HepG2 (cell line): ENCODE measurements at regions not wholly inside any gene's neighbourhood (a gene's known extent, or its start where the extent isn't known, plus 50 kb on each side); places are given as distances from the start of the nearest gene placed in this dataset.

Source experiments
- ATF5 ChIP-seq: sonication (generic); formaldehyde crosslinking; IDR thresholded peaks from 2 replicates; pipeline ENCODE4 v1.4.0; 2020; ENCODE audit warnings: mild to moderate bottlenecking, low read depth, missing genetic modification reagents
- NONO ChIP-seq, 2 experiments: fragments of 450-650 bp in 1 of 2; sonication (generic) in 1 of 2; formaldehyde crosslinking in 1 of 2; IDR thresholded peaks in 1 of 2; conservative IDR thresholded peaks in 1 of 2; 2 replicates each; pipeline versions ENCODE4 v1.6.1 to v1.8.0; 2017 to 2022; ENCODE audit warnings: mild to moderate bottlenecking in 1 of 2, missing genetic modification reagents in 1 of 2, moderate library complexity in 1 of 2
- USF2 ChIP-seq, 2 experiments: sonication (generic) in 1 of 2; formaldehyde crosslinking in 1 of 2; IDR thresholded peaks; 2 replicates each; pipeline versions ENCODE4 v1.5.1 to v1.6.1; 2011 to 2020; ENCODE audit warnings: borderline replicate concordance in 1 of 2, low read depth in 1 of 2, low read length in 1 of 2, mild to moderate bottlenecking in 1 of 2, missing genetic modification reagents in 1 of 2, moderate library complexity in 1 of 2
- ZHX2 ChIP-seq, 2 experiments: sonication (generic) in 1 of 2; formaldehyde crosslinking in 1 of 2; IDR thresholded peaks; 2 replicates each; pipeline versions ENCODE4 v1.6.1 to v1.9.0; 2014 to 2022; ENCODE audit warnings: antibody characterized with exemption in 1 of 2, borderline replicate concordance in 1 of 2, inconsistent platforms in 1 of 2, low read depth in 1 of 2, missing genetic modification reagents in 1 of 2
- ZNF512 ChIP-seq: sonication (generic); formaldehyde crosslinking; IDR thresholded peaks from 2 replicates; pipeline ENCODE4 v1.4.0; 2020; ENCODE audit warnings: mild to moderate bottlenecking, missing genetic modification reagents
- ZNF556 ChIP-seq: sonication (generic); formaldehyde crosslinking; IDR thresholded peaks from 2 replicates; pipeline ENCODE4 v1.4.0; 2020; ENCODE audit warnings: mild to moderate bottlenecking, missing genetic modification reagents, borderline replicate concordance

- TF ChIP-seq ZNF556 (CRISPR knock-in tag) (no peak), USF2 (IDR thresholded peaks at IDR 0.05; ENCODE audit: low read depth, low read length) (no peak), USF2 (CRISPR knock-in tag; IDR thresholded peaks at IDR 0.05; ENCODE audit: borderline replicate concordance) (no peak), NONO (IDR thresholded peaks at IDR 0.05) (no peak), NONO (CRISPR knock-in tag; conservative IDR thresholded peaks at IDR 0.05) (no peak), ZNF512 (CRISPR knock-in tag) (no peak), ZHX2 (IDR thresholded peaks at IDR 0.05; ENCODE audit: low read depth) (no peak), ZHX2 (CRISPR knock-in tag; IDR thresholded peaks at IDR 0.05; ENCODE audit: borderline replicate concordance) (no peak), ATF5 (CRISPR knock-in tag) (no peak)
- TF ChIP-seq, all 625 proteins: peak for 0
Observed at GRCh38 chr18:44119607-44120006, 561.1 kb upstream of the SETBP1 start (continued).
